H7 (cell line): ENCODE measurements at regions not wholly inside any gene's neighbourhood (a gene's known extent, or its start where the extent isn't known, plus 50 kb on each side); places are given as distances from the start of the nearest gene placed in this dataset.

Experiments used
- DNase-seq: peaks from one replicate; pipeline ENCODE4 v3.0.0; 2012
- H3K27me3 ChIP-seq: 2 replicates; pipeline ENCODE4 v1.6.0; 2011; ENCODE audit warnings: mild to moderate bottlenecking, low read length; ENCODE audit not compliant: control insufficient read depth, insufficient read depth
- H3K36me3 ChIP-seq: replicated peaks from 2 replicates; pipeline ENCODE4 v1.5.1; 2011; ENCODE audit warnings: low read length; ENCODE audit not compliant: control insufficient read depth, insufficient read depth
- H3K4me3 ChIP-seq: 2 replicates; pipeline ENCODE4 v1.5.1; 2011; ENCODE audit warnings: low read depth, mild to moderate bottlenecking, control low read depth, low read length, moderate library complexity; ENCODE audit not compliant: insufficient read depth

DNA sequence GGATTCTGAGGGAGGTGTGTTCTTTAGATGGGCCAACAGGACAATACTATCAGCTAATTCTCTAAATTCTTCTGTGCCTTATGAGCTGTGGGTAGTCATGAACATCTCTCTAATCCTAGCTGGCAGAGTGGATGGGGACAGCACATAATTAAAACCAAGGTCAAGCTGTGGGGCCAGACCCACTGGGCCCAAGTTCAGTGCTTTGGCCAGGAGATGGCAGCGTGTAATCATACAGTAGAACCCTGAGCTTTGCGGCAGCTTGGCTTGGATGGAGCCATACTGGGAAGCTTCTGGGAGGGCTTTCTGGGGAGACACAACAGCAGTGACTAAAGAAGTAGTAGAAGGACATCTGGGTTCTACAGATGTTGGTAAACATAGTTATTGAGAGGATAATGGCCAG, 140.3 kb upstream of the CXCL13 start:
- Histone ChIP-seq H3K27me3 (no peaks in the 10 kb centered on the region), H3K4me3 (no peak overlapping the region), H3K36me3 (no peaks in the 10 kb centered on the region)
- DNase-seq = peak; percentile 51

- H3K4me3 ChIP-seq = no peak overlapping the region
- H3K27me3 ChIP-seq = no peaks in the 10 kb centered on the region
- DNase-seq = no peak
- no peaks in the 10 kb centered on the region for H3K36me3 ChIP-seq
Observed at GRCh38 chr4:77466430-77466829, 139.2 kb upstream of the CXCL13 start.

DNA sequence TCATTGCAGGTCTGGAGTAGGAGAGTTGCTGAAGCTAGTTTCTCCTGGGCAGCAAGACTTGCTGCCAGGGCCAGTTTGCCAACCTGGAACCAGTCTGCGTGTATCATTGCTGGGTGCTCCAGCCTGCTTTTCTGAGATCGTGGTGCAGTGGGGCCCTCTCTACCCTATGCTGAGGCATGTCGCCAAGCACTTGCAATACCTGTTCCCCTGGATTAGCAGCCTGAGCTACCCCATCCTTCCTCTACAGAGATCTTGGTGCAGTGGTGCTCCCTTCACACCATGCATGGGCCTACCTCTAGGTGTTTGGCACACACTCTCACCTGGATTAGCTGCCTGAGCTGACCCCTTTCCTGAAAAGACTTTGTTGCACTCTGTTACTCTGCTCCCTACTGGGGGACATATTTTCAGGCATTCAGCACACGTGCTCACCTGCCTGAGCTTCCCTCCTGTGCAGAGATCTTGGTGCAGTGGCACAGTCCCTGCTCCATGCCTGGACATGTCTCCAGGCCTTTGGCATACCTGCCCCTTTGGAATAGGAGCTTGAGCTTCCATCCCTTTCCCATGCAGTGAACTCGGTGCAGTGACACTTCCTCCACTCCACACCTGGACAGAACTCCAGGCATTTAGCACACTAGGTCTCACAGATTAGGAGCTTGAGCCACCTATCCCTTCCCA, 133.7 kb upstream of the CXCL13 start:
- Histone ChIP-seq H3K27me3 (no peaks in the 10 kb centered on the region), H3K4me3 (no peak overlapping the region), H3K36me3 (no peaks in the 10 kb centered on the region)
- DNase-seq = no peak

DNA sequence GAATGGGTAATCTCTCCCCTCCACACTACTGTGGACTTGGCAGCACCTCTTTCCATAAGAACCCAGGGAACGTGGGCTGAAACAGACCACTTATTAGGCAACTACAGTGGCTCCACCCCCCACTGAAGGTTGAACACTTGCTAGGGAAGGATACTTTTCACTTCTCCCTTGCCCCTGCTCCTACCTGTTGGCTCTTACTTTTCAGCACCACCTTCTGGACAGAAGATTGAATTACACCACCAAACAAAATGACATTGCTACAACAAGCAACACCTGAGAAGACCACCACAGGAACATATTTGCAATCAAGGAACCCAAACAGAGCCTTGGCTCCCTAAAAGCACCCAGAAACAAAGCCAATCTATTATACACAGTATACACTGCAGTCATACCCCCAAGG, 132.1 kb upstream of the CXCL13 start:
- DNase-seq = peak; percentile 58
- Histone ChIP-seq H3K36me3 (no peaks in the 10 kb centered on the region), H3K27me3 (no peaks in the 10 kb centered on the region), H3K4me3 (no peak overlapping the region)

DNA sequence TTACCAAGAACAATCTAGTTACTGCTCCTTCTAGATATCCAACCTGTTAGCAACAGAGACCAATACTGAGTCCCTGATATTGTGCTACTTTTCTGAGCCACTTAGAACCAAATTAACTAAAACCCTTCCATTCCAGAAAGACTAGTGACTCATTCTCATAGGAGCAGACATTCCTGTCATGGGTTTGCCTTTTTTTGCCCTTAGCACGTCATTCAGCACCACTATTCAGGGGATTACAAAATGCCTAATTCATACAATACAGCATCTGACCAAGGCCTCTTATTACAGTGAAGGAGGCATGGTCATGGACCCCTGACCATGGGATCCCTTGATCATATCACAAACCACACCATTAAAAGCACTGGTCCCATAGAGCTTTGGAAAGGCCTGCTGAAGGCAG, 123.8 kb upstream of the CXCL13 start:
- DNase-seq = no peak
- no peak overlapping the region for H3K4me3 ChIP-seq
- no peaks in the 10 kb centered on the region for H3K36me3 ChIP-seq
- H3K27me3 ChIP-seq = no peaks in the 10 kb centered on the region

DNA sequence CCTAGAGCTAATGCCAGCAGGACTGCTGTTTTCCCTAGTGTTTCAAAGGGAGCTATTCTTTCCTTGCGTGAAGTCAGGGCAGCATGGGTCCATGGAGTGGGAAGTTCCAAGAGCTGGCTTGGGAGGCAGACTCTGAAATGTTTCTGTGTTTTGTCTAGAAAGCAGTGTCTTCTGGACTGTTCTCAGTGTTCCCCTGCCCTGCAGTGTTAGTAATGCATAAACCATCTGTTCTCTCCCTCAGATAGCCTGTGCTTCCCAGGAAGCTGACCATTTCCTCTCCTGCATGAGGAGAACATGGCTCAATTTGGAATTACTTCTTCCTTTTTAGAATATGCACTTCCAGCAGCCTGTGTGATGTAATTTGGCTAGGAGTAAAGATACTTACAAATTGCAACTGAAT, 116.7 kb upstream of the CXCL13 start:
- DNase-seq = no peak
- H3K27me3 ChIP-seq = no peaks in the 10 kb centered on the region
- H3K4me3 ChIP-seq = no peak overlapping the region
- no peaks in the 10 kb centered on the region for H3K36me3 ChIP-seq

GRCh38 chr4:77493120-77493752, 112.4 kb upstream of the CXCL13 start:
- H3K27me3 ChIP-seq = no peaks in the 10 kb centered on the region
- no peak for DNase-seq
- no peaks in the 10 kb centered on the region for H3K36me3 ChIP-seq
- no peak overlapping the region for H3K4me3 ChIP-seq

DNA sequence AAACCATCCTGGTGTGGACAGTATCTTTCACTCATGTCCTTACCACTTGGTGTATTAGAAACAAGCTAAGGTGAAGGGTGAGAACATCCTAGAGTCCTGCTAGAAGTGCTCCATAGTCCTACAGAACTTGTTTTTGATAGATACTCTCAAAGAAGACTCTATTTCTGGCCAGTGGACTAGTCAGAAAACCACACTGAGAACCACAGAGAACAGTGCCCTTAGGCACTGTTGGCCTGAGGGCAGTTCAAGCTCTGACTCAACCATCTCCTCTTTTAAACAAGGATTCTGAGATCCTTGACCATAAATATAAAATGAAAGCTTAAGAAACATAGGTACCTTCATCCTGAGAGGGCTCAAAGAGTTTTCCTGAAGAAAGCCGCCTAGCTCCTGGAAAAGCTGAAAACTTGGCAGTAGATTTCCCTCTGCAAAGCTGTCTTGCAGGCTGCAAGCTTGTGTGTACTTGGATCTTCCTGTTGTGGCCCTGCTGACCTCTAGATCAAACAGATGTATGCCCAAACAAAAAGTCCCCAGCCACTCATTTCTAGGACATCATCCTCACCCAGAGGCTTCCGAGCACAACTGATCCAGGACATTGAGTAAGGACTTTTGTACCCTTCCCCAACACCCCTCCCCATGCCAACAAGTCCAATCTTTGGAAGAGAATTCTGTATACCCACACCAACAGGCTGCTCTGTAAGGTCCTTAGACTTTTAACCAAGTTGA, 111.6 kb upstream of the CXCL13 start:
- DNase-seq = no peak
- H3K4me3 ChIP-seq = no peak overlapping the region
- H3K36me3 ChIP-seq = no peaks in the 10 kb centered on the region
- no peaks in the 10 kb centered on the region for H3K27me3 ChIP-seq

GRCh38 chr4:77496457-77496856, 109.2 kb upstream of the CXCL13 start:
- Histone ChIP-seq H3K27me3 (no peaks in the 10 kb centered on the region), H3K36me3 (no peaks in the 10 kb centered on the region), H3K4me3 (no peak overlapping the region)
- DNase-seq = no peak

DNA sequence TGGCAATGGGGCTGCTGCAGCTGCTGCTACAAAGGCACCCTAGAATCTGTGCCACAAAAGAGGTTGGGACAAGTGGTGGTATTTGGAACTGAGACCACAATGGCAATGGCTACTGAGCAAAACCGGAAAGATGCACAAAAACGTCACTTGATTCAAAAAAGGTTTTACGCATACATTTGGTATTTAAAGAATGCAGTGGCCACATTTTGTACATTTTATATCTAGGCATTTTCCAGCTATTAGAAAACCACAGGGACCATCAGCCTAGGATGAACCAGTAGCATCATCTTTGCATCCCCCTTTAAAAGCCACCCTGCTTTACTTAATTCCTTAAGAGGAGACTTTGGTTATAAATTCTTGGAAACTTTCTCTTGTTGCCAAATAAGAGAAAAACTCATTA, 104.8 kb upstream of the CXCL13 start:
- Histone ChIP-seq H3K4me3 (no peak overlapping the region), H3K27me3 (no peaks in the 10 kb centered on the region), H3K36me3 (no peaks in the 10 kb centered on the region)
- no peak for DNase-seq

- H3K4me3 ChIP-seq = no peak overlapping the region
- H3K27me3 ChIP-seq = no peaks in the 10 kb centered on the region
- no peaks in the 10 kb centered on the region for H3K36me3 ChIP-seq
- no peak for DNase-seq
Observed at GRCh38 chr4:77501240-77501639, 104.4 kb upstream of the CXCL13 start.

- Histone ChIP-seq H3K4me3 (no peak overlapping the region), H3K27me3 (no peaks in the 10 kb centered on the region), H3K36me3 (no peaks in the 10 kb centered on the region)
- no peak for DNase-seq
Observed at GRCh38 chr4:77501851-77502250, 103.8 kb upstream of the CXCL13 start.

- Histone ChIP-seq H3K4me3 (no peak overlapping the region), H3K27me3 (no peaks in the 10 kb centered on the region), H3K36me3 (no peaks in the 10 kb centered on the region)
- DNase-seq = no peak
Observed at GRCh38 chr4:77504407-77504806, 101.2 kb upstream of the CXCL13 start.

- Histone ChIP-seq H3K36me3 (no peaks in the 10 kb centered on the region), H3K4me3 (no peak overlapping the region), H3K27me3 (no peaks in the 10 kb centered on the region)
- DNase-seq = no peak
Observed at GRCh38 chr4:77505275-77505957, 100.2 kb upstream of the CXCL13 start.

- H3K27me3 ChIP-seq = no peaks in the 10 kb centered on the region
- no peak overlapping the region for H3K4me3 ChIP-seq
- H3K36me3 ChIP-seq = no peaks in the 10 kb centered on the region
- no peak for DNase-seq
Observed at GRCh38 chr4:77505958-77506319, 99.7 kb upstream of the CXCL13 start.
